ENCODE measurements at regions not wholly inside any gene's neighbourhood (a gene's known extent, or its start where the extent isn't known, plus 50 kb on each side); places are given as distances from the start of the nearest gene placed in this dataset.

DNA sequence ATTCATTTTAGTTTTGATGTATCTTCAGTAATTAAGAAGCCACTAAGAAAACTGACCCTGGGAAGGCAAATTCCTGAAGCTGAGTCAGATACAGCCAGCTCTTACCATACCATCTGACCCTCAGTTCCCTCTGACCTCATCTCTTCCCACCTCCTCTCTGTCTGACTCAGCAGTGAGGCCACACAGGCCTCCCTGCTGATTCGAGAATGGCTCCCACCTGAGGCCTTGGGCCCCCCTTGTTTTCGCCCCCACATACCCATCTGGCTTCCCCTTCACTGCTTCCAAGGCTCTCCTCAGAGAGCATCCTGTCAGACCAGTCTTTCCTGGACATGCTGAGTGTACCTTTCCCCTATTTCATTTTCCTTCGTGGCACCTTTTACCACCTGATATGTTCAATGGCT, 71.0 kb upstream of the CYP1B1 start:
- no peaks in the 10 kb centered on the region for H3K27me3 ChIP-seq (ENCODE audit: control insufficient read depth, insufficient read depth, low read length)
- ChIA-PET CTCF (interaction anchor here (0.9 to 1.2 kb wide), 3 partner anchors 10 to 155 kb away, joined by 3 read pairs; no protein-coding TSS in a partner anchor), POLR2A (interaction anchor here (0.6 to 1.0 kb wide), 3 partner anchors 321 to 1590 kb away, joined by 3 read pairs; no protein-coding TSS in a partner anchor)

GRCh38 chr2:38146275-38146906, 70.4 kb upstream of the CYP1B1 start:
- H3K36me3 ChIP-seq (ENCODE audit: control insufficient read depth, insufficient read depth, low read length) = no peaks in the 10 kb centered on the region
- no peak overlapping the region; the same call in 1 of the 2 replicates for H3K4me3 ChIP-seq (ENCODE audit: low read depth, low read length)
- TF ChIP-seq CTCF (IDR thresholded peaks at IDR 0.05; ENCODE audit: insufficient read depth, low read depth, low read length) = no peak
- DNase-seq (ENCODE audit: low read depth) = peak; percentile 74
- ChIA-PET POLR2A (interaction anchor here (0.6 to 1.0 kb wide), 3 partner anchors 321 to 1590 kb away, joined by 3 read pairs; no protein-coding TSS in a partner anchor), CTCF (interaction anchor here (0.9 to 1.2 kb wide), 4 partner anchors 10 to 155 kb away, joined by 3 read pairs; no protein-coding TSS in a partner anchor)
- H3K27me3 ChIP-seq (ENCODE audit: control insufficient read depth, insufficient read depth, low read length) = no peaks in the 10 kb centered on the region

More for the DNA sequence above, 71.0 kb upstream of the CYP1B1 start:
- no peak for TF ChIP-seq CTCF (IDR thresholded peaks at IDR 0.05; ENCODE audit: insufficient read depth, low read depth, low read length)
- no peaks in the 10 kb centered on the region for H3K36me3 ChIP-seq (ENCODE audit: control insufficient read depth, insufficient read depth, low read length)
- peak; percentile 76 for DNase-seq (ENCODE audit: low read depth)
- H3K4me3 ChIP-seq (ENCODE audit: low read depth, low read length) = no peak overlapping the region

DNA sequence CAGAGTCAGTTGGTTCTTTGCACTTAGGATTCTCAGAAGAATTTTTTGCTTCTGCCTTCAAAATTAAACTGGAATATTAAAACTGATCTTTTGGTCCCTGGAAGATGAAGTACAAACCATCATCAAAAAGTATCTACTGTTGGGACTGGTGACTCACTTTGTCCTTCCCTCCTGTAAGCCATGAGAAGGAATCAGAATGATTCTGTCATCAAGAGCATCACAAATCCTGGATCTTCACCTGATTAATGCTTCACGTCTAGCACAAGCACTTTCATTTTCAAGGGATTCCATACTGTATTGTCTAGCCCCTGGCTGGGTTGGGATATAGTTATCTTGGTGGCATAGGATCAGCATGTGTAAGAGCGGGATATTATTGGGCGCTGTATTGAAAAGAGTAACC, 69.3 kb upstream of the CYP1B1 start:
- POLR2A ChIA-PET = no interaction called here

GRCh38 chr2:38142627-38143026, 66.7 kb upstream of the CYP1B1 start:
- POLR2A ChIA-PET = no interaction called here

More for the DNA sequence above, 69.3 kb upstream of the CYP1B1 start:
- Histone ChIP-seq H3K27me3 (ENCODE audit: control insufficient read depth, insufficient read depth, low read length) (0 out of 2 replicates have a peak, but pooled peaks cover 1% of the 10 kb centered on the region), H3K36me3 (ENCODE audit: control insufficient read depth, insufficient read depth, low read length) (no peaks in the 10 kb centered on the region), H3K4me3 (ENCODE audit: low read depth, low read length) (no peak overlapping the region)
- DNase-seq (ENCODE audit: low read depth) = no peak
- TF ChIP-seq CTCF (IDR thresholded peaks at IDR 0.05; ENCODE audit: insufficient read depth, low read depth, low read length) = no peak
- CTCF ChIA-PET = no interaction called here

More at GRCh38 chr2:38142627-38143026, 66.7 kb upstream of the CYP1B1 start:
- no peaks in the 10 kb centered on the region for H3K36me3 ChIP-seq (ENCODE audit: control insufficient read depth, insufficient read depth, low read length)
- CTCF ChIA-PET = interaction anchor here (0.9 kb wide), 1 partner anchor 20 kb away, joined by 4 read pairs; no protein-coding TSS in a partner anchor
- TF ChIP-seq CTCF (IDR thresholded peaks at IDR 0.05; ENCODE audit: insufficient read depth, low read depth, low read length) = no peak
- H3K4me3 ChIP-seq (ENCODE audit: low read depth, low read length) = no peak overlapping the region
- peaks cover 3% of the 10 kb centered on the region for H3K27me3 ChIP-seq (ENCODE audit: control insufficient read depth, insufficient read depth, low read length)
- DNase-seq (ENCODE audit: low read depth) = no peak

Data from BJ (cell line).